ENCODE measurements at regions not wholly inside any gene's neighbourhood (a gene's known extent, or its start where the extent isn't known, plus 50 kb on each side); places are given as distances from the start of the nearest gene placed in this dataset.

- TF ChIP-seq POLR2AphosphoS5 (IDR thresholded peaks at IDR 0.05; ENCODE audit: low read depth) (no peak), SPI1 (IDR thresholded peaks at IDR 0.05; ENCODE audit: borderline replicate concordance, low read depth) (no peak), GABPA (IDR thresholded peaks at IDR 0.05; ENCODE audit: low read depth) (no peak)
- TF ChIP-seq, protein P1, sequence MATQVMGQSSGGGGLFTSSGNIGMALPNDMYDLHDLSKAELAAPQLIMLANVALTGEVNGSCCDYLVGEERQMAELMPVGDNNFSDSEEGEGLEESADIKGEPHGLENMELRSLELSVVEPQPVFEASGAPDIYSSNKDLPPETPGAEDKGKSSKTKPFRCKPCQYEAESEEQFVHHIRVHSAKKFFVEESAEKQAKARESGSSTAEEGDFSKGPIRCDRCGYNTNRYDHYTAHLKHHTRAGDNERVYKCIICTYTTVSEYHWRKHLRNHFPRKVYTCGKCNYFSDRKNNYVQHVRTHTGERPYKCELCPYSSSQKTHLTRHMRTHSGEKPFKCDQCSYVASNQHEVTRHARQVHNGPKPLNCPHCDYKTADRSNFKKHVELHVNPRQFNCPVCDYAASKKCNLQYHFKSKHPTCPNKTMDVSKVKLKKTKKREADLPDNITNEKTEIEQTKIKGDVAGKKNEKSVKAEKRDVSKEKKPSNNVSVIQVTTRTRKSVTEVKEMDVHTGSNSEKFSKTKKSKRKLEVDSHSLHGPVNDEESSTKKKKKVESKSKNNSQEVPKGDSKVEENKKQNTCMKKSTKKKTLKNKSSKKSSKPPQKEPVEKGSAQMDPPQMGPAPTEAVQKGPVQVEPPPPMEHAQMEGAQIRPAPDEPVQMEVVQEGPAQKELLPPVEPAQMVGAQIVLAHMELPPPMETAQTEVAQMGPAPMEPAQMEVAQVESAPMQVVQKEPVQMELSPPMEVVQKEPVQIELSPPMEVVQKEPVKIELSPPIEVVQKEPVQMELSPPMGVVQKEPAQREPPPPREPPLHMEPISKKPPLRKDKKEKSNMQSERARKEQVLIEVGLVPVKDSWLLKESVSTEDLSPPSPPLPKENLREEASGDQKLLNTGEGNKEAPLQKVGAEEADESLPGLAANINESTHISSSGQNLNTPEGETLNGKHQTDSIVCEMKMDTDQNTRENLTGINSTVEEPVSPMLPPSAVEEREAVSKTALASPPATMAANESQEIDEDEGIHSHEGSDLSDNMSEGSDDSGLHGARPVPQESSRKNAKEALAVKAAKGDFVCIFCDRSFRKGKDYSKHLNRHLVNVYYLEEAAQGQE (IDR thresholded peaks at IDR 0.05; ENCODE audit: insufficient replicate concordance, low read depth) = no peak
- TF ChIP-seq, protein P2, sequence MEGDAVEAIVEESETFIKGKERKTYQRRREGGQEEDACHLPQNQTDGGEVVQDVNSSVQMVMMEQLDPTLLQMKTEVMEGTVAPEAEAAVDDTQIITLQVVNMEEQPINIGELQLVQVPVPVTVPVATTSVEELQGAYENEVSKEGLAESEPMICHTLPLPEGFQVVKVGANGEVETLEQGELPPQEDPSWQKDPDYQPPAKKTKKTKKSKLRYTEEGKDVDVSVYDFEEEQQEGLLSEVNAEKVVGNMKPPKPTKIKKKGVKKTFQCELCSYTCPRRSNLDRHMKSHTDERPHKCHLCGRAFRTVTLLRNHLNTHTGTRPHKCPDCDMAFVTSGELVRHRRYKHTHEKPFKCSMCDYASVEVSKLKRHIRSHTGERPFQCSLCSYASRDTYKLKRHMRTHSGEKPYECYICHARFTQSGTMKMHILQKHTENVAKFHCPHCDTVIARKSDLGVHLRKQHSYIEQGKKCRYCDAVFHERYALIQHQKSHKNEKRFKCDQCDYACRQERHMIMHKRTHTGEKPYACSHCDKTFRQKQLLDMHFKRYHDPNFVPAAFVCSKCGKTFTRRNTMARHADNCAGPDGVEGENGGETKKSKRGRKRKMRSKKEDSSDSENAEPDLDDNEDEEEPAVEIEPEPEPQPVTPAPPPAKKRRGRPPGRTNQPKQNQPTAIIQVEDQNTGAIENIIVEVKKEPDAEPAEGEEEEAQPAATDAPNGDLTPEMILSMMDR (IDR thresholded peaks at IDR 0.05; ENCODE audit: insufficient read depth, low read length) = no peak
- Histone ChIP-seq H3K27me3 (ENCODE audit: insufficient read depth, poor library complexity, severe bottlenecking) (no peaks in the 10 kb centered on the region), H3K27ac (replicated peaks) (no peak overlapping the region), H3K4me3 (replicated peaks; ENCODE audit: insufficient read depth, low read length) (no peak overlapping the region)
- no peak for DNase-seq (ENCODE audit: low read depth in 1 of 2, low spot score in 1 of 2)
Measured at GRCh38 chr20:19897891-19898290, 119.3 kb upstream of the NAA20 start.

GRCh38 chr20:19901226-19901625 lies 115.9 kb upstream of the NAA20 start:
- no peak for DNase-seq (ENCODE audit: low read depth in 1 of 2, low spot score in 1 of 2)
- TF ChIP-seq POLR2AphosphoS5 (IDR thresholded peaks at IDR 0.05; ENCODE audit: low read depth) = no peak
- TF ChIP-seq, protein P2 (IDR thresholded peaks at IDR 0.05; ENCODE audit: insufficient read depth, low read length) = no peak
- TF ChIP-seq GABPA (IDR thresholded peaks at IDR 0.05; ENCODE audit: low read depth) = no peak
- TF ChIP-seq SPI1 (IDR thresholded peaks at IDR 0.05; ENCODE audit: borderline replicate concordance, low read depth) = no peak
- TF ChIP-seq, protein P1 (IDR thresholded peaks at IDR 0.05; ENCODE audit: insufficient replicate concordance, low read depth) = no peak
- Histone ChIP-seq H3K27ac (replicated peaks) (no peak overlapping the region), H3K4me3 (replicated peaks; ENCODE audit: insufficient read depth, low read length) (no peak overlapping the region), H3K27me3 (ENCODE audit: insufficient read depth, poor library complexity, severe bottlenecking) (no peaks in the 10 kb centered on the region)

DNA sequence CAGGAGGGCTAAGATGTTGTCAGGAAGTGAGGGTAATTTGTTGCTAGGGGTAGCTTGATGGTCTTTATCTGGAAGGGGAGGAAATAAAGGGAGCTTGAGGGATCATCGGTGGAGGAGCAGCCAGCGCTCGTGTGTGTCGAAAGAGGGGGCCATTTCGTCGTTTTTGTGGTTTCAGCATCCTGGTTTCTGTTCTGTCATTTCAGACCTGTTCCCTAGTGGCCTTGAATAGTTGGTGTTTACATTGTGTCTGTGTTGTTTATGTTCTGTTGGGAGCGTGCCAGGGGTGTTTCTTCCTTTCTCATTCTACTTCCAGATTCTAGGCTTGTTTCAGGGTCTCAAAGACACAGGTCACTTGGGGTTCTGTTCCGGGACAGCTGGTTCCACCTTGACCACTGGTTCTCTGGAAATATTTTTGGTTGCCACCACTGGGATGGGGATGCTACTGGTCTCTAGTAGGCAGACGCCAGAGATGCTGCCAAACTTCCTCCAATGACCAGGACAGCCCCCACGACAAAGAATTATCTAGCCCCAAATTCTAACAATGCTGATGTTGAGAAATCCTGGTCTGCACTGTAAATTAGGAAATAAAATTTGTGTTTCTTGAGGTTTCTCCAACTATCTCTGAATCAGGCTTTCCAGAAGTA lies 113.9 kb upstream of the NAA20 start:
- no peak overlapping the region for H3K27ac ChIP-seq (replicated peaks)
- peak; percentile 59 to 75 for DNase-seq (ENCODE audit: low read depth in 1 of 2, low spot score in 1 of 2)
- H3K27me3 ChIP-seq (ENCODE audit: insufficient read depth, poor library complexity, severe bottlenecking) = no peaks in the 10 kb centered on the region
- TF ChIP-seq, protein P1 (IDR thresholded peaks at IDR 0.05; ENCODE audit: insufficient replicate concordance, low read depth) = no peak
- TF ChIP-seq, protein P2 (IDR thresholded peaks at IDR 0.05; ENCODE audit: insufficient read depth, low read length) = no peak
- TF ChIP-seq POLR2AphosphoS5 (IDR thresholded peaks at IDR 0.05; ENCODE audit: low read depth) = no peak
- TF ChIP-seq SPI1 (IDR thresholded peaks at IDR 0.05; ENCODE audit: borderline replicate concordance, low read depth) = no peak
- no peak overlapping the region for H3K4me3 ChIP-seq (replicated peaks; ENCODE audit: insufficient read depth, low read length)
